ENCODE measurements at regions not wholly inside any gene's neighbourhood (a gene's known extent, or its start where the extent isn't known, plus 50 kb on each side); places are given as distances from the start of the nearest gene placed in this dataset.
A peak's percentile ranks its signal among the peaks of the same experiment; 100 is the strongest.

DNA sequence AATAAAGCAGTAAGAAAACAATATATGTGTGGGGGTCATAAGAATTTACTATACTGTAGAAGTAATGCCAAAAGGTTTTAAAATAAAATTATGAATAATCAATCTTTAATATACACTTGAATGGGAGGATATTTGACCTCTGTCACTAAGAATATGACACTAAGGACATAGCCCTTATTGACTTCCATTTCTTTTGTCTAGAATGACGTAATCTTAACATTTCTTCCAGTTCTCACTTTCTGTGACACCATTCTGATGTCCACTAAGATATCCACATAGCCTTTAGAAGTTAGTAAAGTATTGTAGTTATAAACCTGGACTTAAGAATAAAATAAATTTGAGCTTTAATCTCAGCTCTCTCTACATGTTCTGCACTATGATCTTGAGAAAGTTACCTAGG is 1050.7 kb downstream of the TLE4 start:
- intact Hi-C loops (cut with micrococcal nuclease; ENCODE audit: unreplicated experiment) (no loop called here), in situ Hi-C loops (cut with HindIII; ENCODE audit: extremely low pct_ligation_motif_present, low pct_unique_long_range_greater_than_20kb) (no loop called here)
- WGBS (ENCODE audit: low lambda C conversion rate) = 0% methylated on average over 1 of the region's 1 CpG
- Histone ChIP-seq H3K79me2 (ENCODE audit: insufficient read depth, low read length) (no peaks in the 10 kb centered on the region), H3K4me2 (ENCODE audit: low read depth, low read length) (no peak overlapping the region), H2AFZ (ENCODE audit: low read length) (no peak overlapping the region), H3K27me3 (ENCODE audit: control insufficient read depth in 1 of 2, insufficient read depth in 2 of 2, low read length in 2 of 2) (no peaks in the 10 kb centered on the region), H3K27ac (ENCODE audit: extremely low read length, insufficient read depth, low read length) (no peak overlapping the region), H3K4me1 (ENCODE audit: insufficient read depth, low read length) (no peaks in the 10 kb centered on the region), H4K20me1 (ENCODE audit: insufficient read depth, low read length) (no peaks in the 10 kb centered on the region), H3K4me3 (replicated peaks in 1 of 3; ENCODE audit: insufficient read depth in 1 of 3, low read depth in 2 of 3, low read length in 3 of 3) (no peak overlapping the region), H3K36me3 (replicated peaks in 1 of 2; ENCODE audit: control insufficient read depth in 1 of 2, insufficient read depth in 2 of 2, low read length in 2 of 2) (no peaks in the 10 kb centered on the region), H3K9me3 (ENCODE audit: low read length) (peaks cover 16% of the 10 kb centered on the region), H3K9ac (ENCODE audit: insufficient read depth, low read depth, low read length) (no peak overlapping the region)
- TF ChIP-seq, protein P1, sequence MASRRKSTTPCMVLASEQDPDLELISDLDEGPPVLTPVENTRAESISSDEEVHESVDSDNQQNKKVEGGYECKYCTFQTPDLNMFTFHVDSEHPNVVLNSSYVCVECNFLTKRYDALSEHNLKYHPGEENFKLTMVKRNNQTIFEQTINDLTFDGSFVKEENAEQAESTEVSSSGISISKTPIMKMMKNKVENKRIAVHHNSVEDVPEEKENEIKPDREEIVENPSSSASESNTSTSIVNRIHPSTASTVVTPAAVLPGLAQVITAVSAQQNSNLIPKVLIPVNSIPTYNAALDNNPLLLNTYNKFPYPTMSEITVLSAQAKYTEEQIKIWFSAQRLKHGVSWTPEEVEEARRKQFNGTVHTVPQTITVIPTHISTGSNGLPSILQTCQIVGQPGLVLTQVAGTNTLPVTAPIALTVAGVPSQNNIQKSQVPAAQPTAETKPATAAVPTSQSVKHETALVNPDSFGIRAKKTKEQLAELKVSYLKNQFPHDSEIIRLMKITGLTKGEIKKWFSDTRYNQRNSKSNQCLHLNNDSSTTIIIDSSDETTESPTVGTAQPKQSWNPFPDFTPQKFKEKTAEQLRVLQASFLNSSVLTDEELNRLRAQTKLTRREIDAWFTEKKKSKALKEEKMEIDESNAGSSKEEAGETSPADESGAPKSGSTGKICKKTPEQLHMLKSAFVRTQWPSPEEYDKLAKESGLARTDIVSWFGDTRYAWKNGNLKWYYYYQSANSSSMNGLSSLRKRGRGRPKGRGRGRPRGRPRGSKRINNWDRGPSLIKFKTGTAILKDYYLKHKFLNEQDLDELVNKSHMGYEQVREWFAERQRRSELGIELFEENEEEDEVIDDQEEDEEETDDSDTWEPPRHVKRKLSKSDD (CRISPR knock-in tag; IDR thresholded peaks at IDR 0.05; ENCODE audit: low read depth) = no peak
- TF ChIP-seq ATF7 (IDR thresholded peaks at IDR 0.05) (peak; percentile 95), ATF7 (CRISPR knock-in tag; IDR thresholded peaks at IDR 0.05) (no peak), CREB1 (IDR thresholded peaks at IDR 0.05) (peak; percentile 54), CREB1 (CRISPR knock-in tag; IDR thresholded peaks at IDR 0.05) (no peak)
- POLR2A ChIA-PET = no interaction called here
- ATAC-seq (no peak), FAIRE-seq (no peak), DNase-seq (ENCODE audit: low spot score) (no peak)
- CTCF ChIA-PET (ENCODE audit: low intra/inter-chr PET ratio, low total read pairs) = no interaction called here
- no TSS peak for BruUV-seq (replicated peaks)

DNA sequence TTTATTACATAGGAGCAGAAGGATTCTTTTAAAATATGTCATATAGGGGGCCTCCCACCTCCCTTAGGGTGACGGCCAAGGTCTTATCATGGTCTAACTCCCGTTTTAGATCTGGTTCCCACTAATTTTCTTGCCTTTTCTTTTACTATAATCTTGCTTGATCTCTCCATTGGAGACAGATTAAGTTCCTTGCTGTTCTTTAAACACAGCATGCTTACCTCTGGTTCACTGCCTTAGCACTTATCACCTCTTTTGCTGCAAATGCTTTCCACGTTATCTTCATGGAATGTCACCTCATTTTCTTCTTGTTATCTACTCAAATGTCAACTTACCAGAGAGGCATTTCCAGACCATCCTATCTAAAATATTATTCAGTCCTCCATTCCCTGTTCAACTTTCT is 1047.6 kb downstream of the TLE4 start:
- Histone ChIP-seq H3K27ac (ENCODE audit: extremely low read length, insufficient read depth, low read length) (no peak overlapping the region), H2AFZ (ENCODE audit: low read length) (no peak overlapping the region), H3K27me3 (ENCODE audit: control insufficient read depth in 1 of 2, insufficient read depth in 2 of 2, low read length in 2 of 2) (no peaks in the 10 kb centered on the region), H3K79me2 (ENCODE audit: insufficient read depth, low read length) (no peaks in the 10 kb centered on the region), H3K36me3 (replicated peaks in 1 of 2; ENCODE audit: control insufficient read depth in 1 of 2, insufficient read depth in 2 of 2, low read length in 2 of 2) (no peaks in the 10 kb centered on the region), H3K4me2 (ENCODE audit: low read depth, low read length) (no peak overlapping the region), H4K20me1 (ENCODE audit: insufficient read depth, low read length) (no peaks in the 10 kb centered on the region), H3K4me1 (ENCODE audit: insufficient read depth, low read length) (no peaks in the 10 kb centered on the region), H3K4me3 (replicated peaks in 1 of 3; ENCODE audit: insufficient read depth in 1 of 3, low read depth in 2 of 3, low read length in 3 of 3) (no peak overlapping the region), H3K9ac (ENCODE audit: insufficient read depth, low read depth, low read length) (no peak overlapping the region), H3K9me3 (ENCODE audit: low read length) (peaks cover 23% of the 10 kb centered on the region)
- DNase-seq (ENCODE audit: low spot score) = no peak
- intact Hi-C loops (cut with micrococcal nuclease; ENCODE audit: unreplicated experiment) (no loop called here), in situ Hi-C loops (cut with HindIII; ENCODE audit: extremely low pct_ligation_motif_present, low pct_unique_long_range_greater_than_20kb) (no loop called here)
- no TSS peak for BruUV-seq (replicated peaks)
- ChIA-PET POLR2A (no interaction called here), CTCF (ENCODE audit: low intra/inter-chr PET ratio, low total read pairs) (no interaction called here)
- no peak for TF ChIP-seq SYNCRIP (IDR thresholded peaks at IDR 0.05; ENCODE audit: insufficient read depth, low read depth, low read length)
- no peak for TF ChIP-seq ZNF670 (CRISPR knock-in tag; IDR thresholded peaks at IDR 0.05; ENCODE audit: borderline replicate concordance)
- TF ChIP-seq ZFP37 (CRISPR knock-in tag; IDR thresholded peaks at IDR 0.05; ENCODE audit: borderline replicate concordance) = no peak
- TF ChIP-seq POLR2G (IDR thresholded peaks at IDR 0.05; ENCODE audit: low read depth, low read length) = no peak
- TF ChIP-seq, protein P2, sequence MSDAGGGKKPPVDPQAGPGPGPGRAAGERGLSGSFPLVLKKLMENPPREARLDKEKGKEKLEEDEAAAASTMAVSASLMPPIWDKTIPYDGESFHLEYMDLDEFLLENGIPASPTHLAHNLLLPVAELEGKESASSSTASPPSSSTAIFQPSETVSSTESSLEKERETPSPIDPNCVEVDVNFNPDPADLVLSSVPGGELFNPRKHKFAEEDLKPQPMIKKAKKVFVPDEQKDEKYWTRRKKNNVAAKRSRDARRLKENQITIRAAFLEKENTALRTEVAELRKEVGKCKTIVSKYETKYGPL (CRISPR knock-in tag; IDR thresholded peaks at IDR 0.05) = no peak
- no peak for TF ChIP-seq NFKB2 (CRISPR knock-in tag; IDR thresholded peaks at IDR 0.05; ENCODE audit: borderline replicate concordance)
- TF ChIP-seq MTA3 (CRISPR knock-in tag; IDR thresholded peaks at IDR 0.05) = no peak
- TF ChIP-seq ZNF724P (CRISPR knock-in tag; IDR thresholded peaks at IDR 0.05; ENCODE audit: borderline replicate concordance) = no peak
- no peak for FAIRE-seq
- under 1% methylated on average over 3 of the region's 3 CpGs for WGBS (ENCODE audit: low lambda C conversion rate)
- no peak for ATAC-seq
